ENCODE measurements at regions not wholly inside any gene's neighbourhood (a gene's known extent, or its start where the extent isn't known, plus 50 kb on each side); places are given as distances from the start of the nearest gene placed in this dataset.

- Histone ChIP-seq H4K20me1 (ENCODE audit: low read depth) (no peaks in the 10 kb centered on the region), H3K4me3 (no peak overlapping the region), H3K27me3 (no peaks in the 10 kb centered on the region), H3K4me2 (no peak overlapping the region), H2AFZ (replicated peaks) (no peak overlapping the region), H3K9ac (no peak overlapping the region), H3F3A (ENCODE audit: low read depth) (no peaks in the 10 kb centered on the region), H3K79me2 (ENCODE audit: low read depth) (no peaks in the 10 kb centered on the region), H3K9me3 (ENCODE audit: low read depth) (no peaks in the 10 kb centered on the region), H3K4me1 (no peaks in the 10 kb centered on the region), H3K27ac (no peak overlapping the region), H3K36me3 (no peaks in the 10 kb centered on the region)
- DNase-seq (ENCODE audit: low spot score) = no peak
- Mint-ChIP-seq H3K9me3 (peaks cover 5% of the 10 kb centered on the region), H3K4me1 (peaks cover 6% of the 10 kb centered on the region), H3K4me3 (no peak overlapping the region), H3K27ac (no peak overlapping the region), H3K27me3 (ENCODE audit: insufficient read depth, low read depth) (peaks cover 7% of the 10 kb centered on the region), H3K36me3 (no peaks in the 10 kb centered on the region)
- TF ChIP-seq EZH2 (IDR thresholded peaks at IDR 0.05) (no peak), EZH2phosphoT487 (IDR thresholded peaks at IDR 0.05) (no peak), CTCF (IDR thresholded peaks at IDR 0.05) (no peak)
Measured at GRCh38 chr6:168784426-168784825, 343.4 kb downstream of the SMOC2 start.

- Mint-ChIP-seq H3K4me1 (peaks cover 6% of the 10 kb centered on the region), H3K27ac (no peak overlapping the region), H3K36me3 (no peaks in the 10 kb centered on the region), H3K9me3 (peaks cover 5% of the 10 kb centered on the region), H3K27me3 (ENCODE audit: insufficient read depth, low read depth) (peaks cover 7% of the 10 kb centered on the region), H3K4me3 (no peak overlapping the region)
- no peaks in the 10 kb centered on the region for H3K4me1 ChIP-seq
- no peak overlapping the region for H3K9ac ChIP-seq
- no peaks in the 10 kb centered on the region for H3K9me3 ChIP-seq (ENCODE audit: low read depth)
- H3K4me2 ChIP-seq = no peak overlapping the region
- H3K27me3 ChIP-seq = no peaks in the 10 kb centered on the region
- H2AFZ ChIP-seq (replicated peaks) = no peak overlapping the region
- H3F3A ChIP-seq (ENCODE audit: low read depth) = no peaks in the 10 kb centered on the region
- no peak for DNase-seq (ENCODE audit: low spot score)
- H3K36me3 ChIP-seq = no peaks in the 10 kb centered on the region
- no peak overlapping the region for H3K4me3 ChIP-seq
- no peak overlapping the region for H3K27ac ChIP-seq
- no peaks in the 10 kb centered on the region for H4K20me1 ChIP-seq (ENCODE audit: low read depth)
- no peak for TF ChIP-seq CTCF (IDR thresholded peaks at IDR 0.05)
- TF ChIP-seq EZH2 (IDR thresholded peaks at IDR 0.05) = no peak
- TF ChIP-seq EZH2phosphoT487 (IDR thresholded peaks at IDR 0.05) = no peak
- no peaks in the 10 kb centered on the region for H3K79me2 ChIP-seq (ENCODE audit: low read depth)
Measured at GRCh38 chr6:168783720-168784119, 342.7 kb downstream of the SMOC2 start.

GRCh38 chr6:168782187-168782751, 341.3 kb downstream of the SMOC2 start:
- Mint-ChIP-seq H3K4me1 (peaks cover 10% of the 10 kb centered on the region), H3K27ac (no peak overlapping the region), H3K27me3 (ENCODE audit: insufficient read depth, low read depth) (peaks cover 9% of the 10 kb centered on the region), H3K9me3 (peaks cover 5% of the 10 kb centered on the region), H3K4me3 (no peak overlapping the region), H3K36me3 (no peaks in the 10 kb centered on the region)
- Histone ChIP-seq H3K4me3 (no peak overlapping the region), H3K36me3 (no peaks in the 10 kb centered on the region), H3F3A (ENCODE audit: low read depth) (no peaks in the 10 kb centered on the region), H2AFZ (replicated peaks) (peak overlapping the region; percentile 44), H3K79me2 (ENCODE audit: low read depth) (no peaks in the 10 kb centered on the region), H3K27me3 (no peaks in the 10 kb centered on the region), H3K9ac (no peak overlapping the region), H4K20me1 (ENCODE audit: low read depth) (no peaks in the 10 kb centered on the region), H3K4me2 (no peak overlapping the region), H3K27ac (no peak overlapping the region), H3K4me1 (no peaks in the 10 kb centered on the region), H3K9me3 (ENCODE audit: low read depth) (no peaks in the 10 kb centered on the region)
- DNase-seq (ENCODE audit: low spot score) = no peak
- no peak for TF ChIP-seq EZH2 (IDR thresholded peaks at IDR 0.05)
- TF ChIP-seq EZH2phosphoT487 (IDR thresholded peaks at IDR 0.05) = no peak
- no peak for TF ChIP-seq CTCF (IDR thresholded peaks at IDR 0.05)
